ENCODE measurements at regions not wholly inside any gene's neighbourhood (a gene's known extent, or its start where the extent isn't known, plus 50 kb on each side); places are given as distances from the start of the nearest gene placed in this dataset.

GRCh38 chr12:77619425-77619824 lies 211.3 kb upstream of the NAV3 start:
- DNase-seq, result no peak

DNA sequence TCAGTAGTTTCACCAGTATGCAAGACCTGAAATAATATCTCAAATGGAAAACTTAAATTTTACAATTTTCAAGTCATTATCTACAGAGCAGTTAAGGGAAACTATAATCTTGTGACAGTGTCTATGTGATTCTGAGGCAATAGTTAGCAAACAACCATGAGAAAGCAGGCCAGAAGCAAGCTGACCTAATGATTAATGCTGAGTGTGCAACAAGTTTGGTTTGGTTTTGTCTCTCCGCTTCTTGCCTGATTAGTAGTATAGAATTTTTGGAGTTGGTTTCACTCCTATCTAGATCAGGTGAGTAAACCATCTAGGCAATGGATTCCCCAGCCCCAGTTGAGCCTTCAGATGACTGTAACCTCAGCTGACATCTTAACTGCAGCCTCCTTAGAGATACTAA lies 212.9 kb upstream of the NAV3 start:
- no peak for DNase-seq

- no peak for DNase-seq
Observed at GRCh38 chr12:77615332-77615731, 215.4 kb upstream of the NAV3 start.

- no peak for DNase-seq
Observed at GRCh38 chr12:77613411-77613810, 217.3 kb upstream of the NAV3 start.

GRCh38 chr12:77610446-77610845 lies 220.2 kb upstream of the NAV3 start:
- DNase-seq, result no peak

DNA sequence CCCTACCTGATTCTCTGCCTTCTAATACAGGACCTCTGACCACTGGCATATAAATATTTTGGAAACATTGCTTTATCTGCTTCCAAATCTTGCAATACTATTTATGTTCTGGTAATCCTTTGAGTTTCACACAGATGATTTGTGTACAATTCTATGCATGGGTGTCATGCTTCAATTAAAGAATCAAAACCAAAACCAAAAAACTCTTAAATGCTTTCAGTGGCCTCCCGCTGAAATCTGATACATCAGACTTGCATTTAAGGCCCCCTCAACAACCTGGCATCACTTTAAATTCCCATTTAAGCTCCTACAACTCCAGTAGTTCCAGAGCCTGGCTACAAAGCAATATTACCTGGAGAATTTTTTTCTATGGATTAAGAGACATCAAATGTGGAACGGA lies 221.7 kb upstream of the NAV3 start:
- no peak for DNase-seq

DNA sequence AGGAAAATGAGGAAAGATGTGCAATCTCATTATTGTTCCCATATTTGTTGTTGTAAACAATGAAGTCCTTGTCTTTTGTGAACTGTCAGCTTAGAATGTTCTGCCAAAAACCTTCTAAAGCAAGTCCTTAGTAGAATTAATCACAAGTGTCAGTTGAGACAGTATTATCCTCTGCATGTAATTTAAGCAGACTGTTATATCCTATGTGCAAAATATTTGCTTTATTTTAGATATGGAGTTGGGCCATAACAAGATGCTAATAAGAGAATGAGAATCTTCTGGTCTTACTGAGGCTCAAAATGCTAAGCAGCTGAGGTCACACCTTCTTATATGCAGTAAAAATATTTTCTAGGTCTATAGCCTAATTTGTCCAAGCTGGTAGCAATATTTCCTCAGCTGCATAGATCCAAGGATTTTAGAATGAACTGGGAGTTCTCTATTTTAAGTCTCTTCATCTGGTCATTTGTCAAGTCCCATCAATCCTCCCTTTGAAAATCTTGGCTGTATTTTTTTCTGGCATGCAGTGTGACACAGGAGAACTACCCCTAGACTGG lies 222.3 kb upstream of the NAV3 start:
- DNase-seq, result no peak

DNA sequence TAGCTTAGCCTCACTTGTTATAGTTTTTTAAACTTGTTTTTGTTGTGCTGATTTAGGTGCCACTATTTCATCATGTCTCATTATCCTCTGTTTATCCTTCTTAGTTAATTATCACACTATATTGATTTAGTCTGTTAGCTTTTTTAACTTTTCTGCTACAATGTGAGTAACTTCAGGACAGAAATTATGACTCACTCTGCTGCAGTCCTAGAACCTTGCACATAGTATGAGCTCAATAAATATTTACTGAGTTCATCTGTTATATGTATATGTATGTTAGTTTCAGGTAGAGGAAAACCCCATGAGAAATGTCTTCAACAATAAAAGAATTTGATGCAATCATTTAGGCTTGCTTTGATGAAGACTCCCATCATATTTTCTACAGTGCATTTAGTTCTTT lies 224.3 kb upstream of the NAV3 start:
- no peak for DNase-seq

DNA sequence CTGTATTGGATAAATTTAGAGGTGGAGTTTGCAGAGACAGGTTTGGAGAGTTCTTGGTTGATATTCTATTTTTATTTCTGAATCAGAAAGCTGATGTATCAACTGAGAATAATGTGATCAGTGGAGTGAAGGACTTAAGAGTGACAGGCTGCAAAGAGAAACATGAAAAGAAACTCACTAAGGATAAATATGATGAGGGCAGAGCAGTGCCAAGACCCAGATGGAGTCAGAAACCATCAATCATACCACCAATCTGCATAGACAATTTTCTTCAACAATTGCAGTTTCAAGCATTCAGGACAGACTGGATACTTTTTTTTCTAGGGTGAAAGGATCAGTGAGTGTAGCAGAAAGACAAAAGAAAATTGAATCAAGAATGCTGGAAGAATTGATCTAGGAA lies 226.7 kb upstream of the NAV3 start:
- no peak for DNase-seq

DNA sequence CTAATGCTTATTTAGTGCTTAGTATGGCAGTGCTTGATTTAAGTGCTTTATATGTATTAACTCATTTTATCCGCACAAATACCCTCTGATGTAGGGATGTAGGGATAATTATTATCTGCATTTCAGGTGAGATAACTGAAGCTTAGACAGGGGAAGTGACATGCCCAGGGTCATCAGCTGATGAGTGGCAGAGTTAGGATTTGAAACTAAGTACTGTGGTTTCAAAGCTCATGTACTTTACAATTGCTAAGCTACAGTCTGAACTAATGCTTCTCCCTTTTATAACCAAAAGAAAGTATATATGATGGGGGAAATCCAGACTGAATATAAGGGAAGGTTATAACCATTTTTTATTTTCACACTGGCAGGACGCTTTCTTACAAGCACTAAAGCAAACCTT lies 229.6 kb upstream of the NAV3 start:
- no peak for DNase-seq

DNA sequence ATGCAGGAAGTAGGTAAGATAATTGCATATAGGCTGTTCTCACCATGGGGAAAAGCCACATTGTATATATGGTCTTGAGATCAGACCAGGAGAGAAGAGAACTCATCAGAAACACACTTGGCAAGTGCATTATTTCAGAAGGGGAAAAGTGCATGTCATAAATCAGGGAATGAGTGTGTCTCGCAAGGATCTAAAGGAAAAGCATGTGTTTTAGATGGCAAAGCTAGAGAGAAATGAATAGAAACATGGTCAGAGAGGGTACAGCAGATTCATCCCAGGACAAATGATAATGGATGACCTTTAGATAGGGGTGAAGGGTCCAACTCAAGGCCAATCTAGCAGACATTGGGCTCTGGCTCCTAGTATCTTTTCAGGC lies 230.2 kb upstream of the NAV3 start:
- no peak for DNase-seq

- no peak for DNase-seq
Observed at GRCh38 chr12:77599782-77600467, 230.8 kb upstream of the NAV3 start.

GRCh38 chr12:77594366-77594765 lies 236.3 kb upstream of the NAV3 start:
- no peak for DNase-seq

GRCh38 chr12:77592836-77593235 lies 237.9 kb upstream of the NAV3 start:
- DNase-seq, result no peak

DNA sequence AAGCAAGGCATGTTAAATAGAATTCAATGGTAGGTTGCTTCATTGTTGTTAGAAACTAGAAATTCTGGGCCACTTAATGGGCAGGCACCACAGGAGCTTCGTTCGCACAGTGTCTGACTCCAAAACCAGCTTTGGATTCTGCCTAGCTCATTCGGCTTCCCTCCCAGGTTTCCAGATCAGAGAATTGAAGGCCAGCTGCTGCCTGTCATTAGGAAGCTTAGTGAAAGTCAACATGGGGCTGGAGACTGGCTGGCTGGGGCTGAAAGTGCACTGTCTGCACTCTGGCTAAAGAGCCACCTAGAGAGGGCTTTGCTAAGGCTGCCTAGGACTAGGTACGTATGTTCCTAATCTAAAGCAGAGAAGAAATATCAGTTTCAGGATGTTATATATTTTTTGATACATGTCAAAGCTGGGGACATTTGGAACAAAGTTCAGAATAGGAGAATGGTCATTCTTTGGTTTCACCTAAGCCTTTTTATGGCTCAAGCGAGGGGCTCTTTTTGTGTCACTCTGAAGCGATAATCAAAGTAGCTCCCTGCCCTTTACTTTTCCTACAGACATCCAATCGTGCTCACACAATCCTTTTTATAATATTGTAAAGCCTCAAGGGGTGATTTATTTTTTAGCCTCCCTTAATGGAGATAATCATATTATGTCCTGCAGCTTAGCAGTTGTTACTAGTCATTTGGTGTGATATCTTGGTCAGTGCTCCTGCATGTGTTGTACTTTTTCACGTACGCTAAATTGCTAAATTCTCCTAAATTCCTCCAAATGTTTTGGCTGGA lies 238.5 kb upstream of the NAV3 start:
- no peak for DNase-seq

GRCh38 chr12:77590306-77590705 lies 240.4 kb upstream of the NAV3 start:
- DNase-seq, result no peak

DNA sequence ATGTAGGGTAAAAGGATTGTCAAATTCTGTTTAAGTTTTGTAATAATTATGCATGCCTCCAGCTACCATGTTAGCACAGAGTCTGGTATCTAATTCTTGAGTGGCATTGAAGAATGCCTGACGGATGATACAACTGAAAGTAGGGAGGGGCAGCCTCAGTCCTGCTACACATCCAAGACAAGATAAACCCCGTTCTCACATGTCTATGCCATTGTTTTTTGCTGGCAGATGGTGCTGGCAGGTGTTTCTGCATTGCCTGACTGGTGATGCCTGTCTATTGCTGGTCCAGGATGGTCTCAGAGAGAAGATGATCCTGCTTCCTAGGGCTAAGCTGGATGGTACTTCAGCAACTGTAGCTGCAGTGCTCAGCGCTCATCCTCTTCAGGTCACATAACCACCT lies 245.8 kb upstream of the NAV3 start:
- DNase-seq, result no peak

DNA sequence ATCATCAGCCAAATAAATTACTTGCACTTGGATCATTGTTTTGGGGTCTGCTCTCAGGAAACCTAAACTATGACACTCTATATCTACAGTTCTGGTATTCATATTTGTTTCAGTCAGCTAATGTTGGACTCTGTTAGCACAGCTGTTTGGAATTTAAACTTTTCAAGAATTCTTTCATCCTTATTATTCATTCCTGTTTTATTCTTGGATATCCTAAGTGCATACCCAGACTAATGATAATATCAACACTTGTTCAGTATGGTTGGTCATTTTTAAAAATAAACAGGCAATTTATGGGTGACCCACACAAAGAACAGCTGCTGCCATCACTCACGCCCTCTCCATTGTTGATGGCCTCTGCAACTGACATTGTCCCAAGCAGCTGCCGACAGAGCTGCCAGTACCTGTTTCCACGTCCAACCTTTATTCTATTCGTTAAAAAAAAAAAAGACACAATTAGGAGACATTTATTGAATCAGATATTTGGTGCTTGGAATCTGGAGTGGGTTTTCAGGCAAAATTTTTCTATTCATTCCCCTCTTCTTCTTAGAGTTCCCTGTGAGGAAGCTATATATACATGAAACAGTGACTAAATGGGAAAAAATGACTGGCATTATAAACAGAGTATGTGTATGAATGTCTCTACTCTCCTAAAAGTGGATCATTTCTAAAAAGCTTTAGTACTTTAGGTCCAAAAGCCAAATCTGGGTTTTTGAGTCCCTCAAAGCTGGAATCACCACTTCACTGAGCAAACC lies 252.1 kb upstream of the NAV3 start:
- DNase-seq, result no peak

DNA sequence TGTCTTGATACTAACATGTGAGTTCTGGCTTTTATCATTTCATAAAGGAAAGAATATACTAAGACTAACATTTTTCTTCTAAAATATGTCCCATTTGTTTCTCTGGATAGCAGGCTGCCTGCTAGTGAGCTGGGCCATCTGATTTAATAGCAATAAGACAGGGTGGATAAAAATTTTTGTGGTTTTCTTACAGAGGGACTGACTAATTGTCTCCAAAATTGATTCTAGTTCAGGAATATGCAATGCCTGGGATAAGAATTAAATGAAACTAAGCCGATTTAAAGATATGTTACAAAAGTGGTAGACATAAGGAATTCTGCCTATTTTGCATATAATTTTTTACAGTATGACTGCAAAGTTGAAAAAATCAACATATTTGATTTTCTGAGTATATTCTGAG lies 252.9 kb upstream of the NAV3 start:
- no peak for DNase-seq

GRCh38 chr12:77575376-77575919 lies 255.2 kb upstream of the NAV3 start:
- no peak for DNase-seq

- no peak for DNase-seq
Observed at GRCh38 chr12:77572371-77572770, 258.3 kb upstream of the NAV3 start.

GRCh38 chr12:77571768-77572167 lies 258.9 kb upstream of the NAV3 start:
- DNase-seq, result no peak

DNA sequence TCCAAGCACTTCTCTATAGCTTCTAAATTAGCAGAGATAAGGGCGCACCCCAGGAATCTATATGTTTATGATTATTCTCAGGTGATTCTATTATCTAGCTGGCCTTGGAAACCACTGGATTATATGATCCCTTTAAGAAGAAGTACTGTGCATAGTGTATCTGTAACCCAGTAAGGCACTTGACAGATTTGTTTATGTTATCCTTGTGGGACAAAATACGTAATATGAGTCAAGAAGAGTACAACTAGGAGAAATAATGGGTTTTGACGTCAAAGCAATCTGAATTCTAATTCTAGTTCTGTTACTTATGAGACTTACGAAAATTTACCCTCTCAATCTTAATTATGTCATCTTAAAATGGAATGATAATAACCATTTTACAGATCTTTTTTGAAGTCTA lies 259.6 kb upstream of the NAV3 start:
- DNase-seq, result no peak
